ENCODE measurements at regions not wholly inside any gene's neighbourhood (a gene's known extent, or its start where the extent isn't known, plus 50 kb on each side); places are given as distances from the start of the nearest gene placed in this dataset.

DNA sequence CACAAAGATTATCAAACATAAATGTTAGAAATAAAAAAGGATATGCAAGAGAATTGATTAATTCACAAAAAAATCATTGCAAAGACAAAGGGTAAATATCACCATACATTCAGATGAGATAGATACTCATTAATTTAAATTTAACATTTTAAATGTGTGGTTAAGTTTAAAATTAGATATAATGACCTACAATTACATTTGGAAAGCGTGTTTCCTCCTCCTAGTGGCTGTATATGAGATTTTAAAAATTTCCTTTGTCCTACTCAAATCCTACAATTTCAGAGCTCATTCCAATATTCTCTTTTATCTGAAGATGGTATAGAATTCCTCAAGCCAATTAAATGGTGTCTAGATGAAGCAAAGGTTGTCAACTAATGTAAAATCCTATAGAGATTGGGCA, 169.2 kb upstream of the CDH8 start:
- Histone ChIP-seq H2AFZ (ENCODE audit: control insufficient read depth, low read length) (no peak overlapping the region), H3K9me1 (ENCODE audit: control insufficient read depth, extremely low read depth, insufficient read depth, low read length) (no peaks in the 10 kb centered on the region), H3K9ac (ENCODE audit: control insufficient read depth, extremely low read depth, insufficient read depth, low read length) (no peak overlapping the region), H4K20me1 (ENCODE audit: control insufficient read depth, extremely low read depth, insufficient read depth, low read length) (no peaks in the 10 kb centered on the region), H3K79me2 (ENCODE audit: control insufficient read depth, insufficient read depth, low read length) (no peaks in the 10 kb centered on the region), H3K36me3 (ENCODE audit: control insufficient read depth in 2 of 2, extremely low read depth in 1 of 2, insufficient read depth in 2 of 2, low read length in 2 of 2) (no peaks in the 10 kb centered on the region), H3K9me3 (ENCODE audit: control insufficient read depth, low read depth, low read length) (no peaks in the 10 kb centered on the region), H3K4me3 (ENCODE audit: control insufficient read depth in 2 of 3, extremely low read depth in 1 of 3, insufficient read depth in 2 of 3, low read depth in 1 of 3, low read length in 3 of 3) (no peak overlapping the region), H3K4me1 (ENCODE audit: control insufficient read depth, extremely low read depth, insufficient read depth, low read length) (no peaks in the 10 kb centered on the region), H3K27ac (ENCODE audit: control insufficient read depth, insufficient read depth, low read length) (no peak overlapping the region), H3K27me3 (ENCODE audit: control insufficient read depth, extremely low read depth, insufficient read depth, low read length) (no peaks in the 10 kb centered on the region), H3K4me2 (ENCODE audit: control insufficient read depth, extremely low read depth, insufficient read depth, low read depth, low read length) (no peak overlapping the region)
- TF ChIP-seq, protein P1, sequence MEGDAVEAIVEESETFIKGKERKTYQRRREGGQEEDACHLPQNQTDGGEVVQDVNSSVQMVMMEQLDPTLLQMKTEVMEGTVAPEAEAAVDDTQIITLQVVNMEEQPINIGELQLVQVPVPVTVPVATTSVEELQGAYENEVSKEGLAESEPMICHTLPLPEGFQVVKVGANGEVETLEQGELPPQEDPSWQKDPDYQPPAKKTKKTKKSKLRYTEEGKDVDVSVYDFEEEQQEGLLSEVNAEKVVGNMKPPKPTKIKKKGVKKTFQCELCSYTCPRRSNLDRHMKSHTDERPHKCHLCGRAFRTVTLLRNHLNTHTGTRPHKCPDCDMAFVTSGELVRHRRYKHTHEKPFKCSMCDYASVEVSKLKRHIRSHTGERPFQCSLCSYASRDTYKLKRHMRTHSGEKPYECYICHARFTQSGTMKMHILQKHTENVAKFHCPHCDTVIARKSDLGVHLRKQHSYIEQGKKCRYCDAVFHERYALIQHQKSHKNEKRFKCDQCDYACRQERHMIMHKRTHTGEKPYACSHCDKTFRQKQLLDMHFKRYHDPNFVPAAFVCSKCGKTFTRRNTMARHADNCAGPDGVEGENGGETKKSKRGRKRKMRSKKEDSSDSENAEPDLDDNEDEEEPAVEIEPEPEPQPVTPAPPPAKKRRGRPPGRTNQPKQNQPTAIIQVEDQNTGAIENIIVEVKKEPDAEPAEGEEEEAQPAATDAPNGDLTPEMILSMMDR (optimal IDR thresholded peaks at IDR 0.05 in 1 of 3, IDR thresholded peaks at IDR 0.05 in 1 of 3, conservative IDR thresholded peaks at IDR 0.05 in 1 of 3; ENCODE audit: extremely low read depth in 1 of 3, insufficient read depth in 2 of 3, low read length in 3 of 3) = no peak
- no peak for TF ChIP-seq EZH2 (IDR thresholded peaks at IDR 0.05; ENCODE audit: low read length)
- dilution Hi-C loops (cut with MboI; ENCODE audit: extremely low pct_ligation_motif_present, low sequenced_read_pairs) = no loop called here
- DNase-seq (ENCODE audit: low read depth, low spot score) (no peak), FAIRE-seq (no peak)

DNA sequence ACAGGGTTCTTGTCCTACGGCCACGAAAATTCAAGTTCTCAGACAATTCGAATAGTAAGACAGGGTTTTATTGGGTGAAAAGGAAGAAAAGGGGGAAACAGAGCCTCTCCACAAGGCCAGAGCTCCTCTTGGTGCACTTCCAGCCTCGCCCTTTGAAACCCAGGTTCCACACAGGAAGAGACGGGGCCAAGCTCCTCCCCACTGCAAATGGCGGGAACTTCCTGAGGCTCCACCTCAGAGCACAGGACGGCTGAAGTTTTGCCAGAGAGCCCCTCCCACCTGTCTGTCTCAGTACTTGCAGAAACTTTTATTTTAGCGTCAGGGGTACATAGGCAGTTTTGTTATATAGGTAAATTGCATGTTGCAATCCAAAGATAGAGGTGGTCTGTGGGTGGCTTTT, 165.7 kb upstream of the CDH8 start:
- Histone ChIP-seq H3K9ac (ENCODE audit: control insufficient read depth, extremely low read depth, insufficient read depth, low read length) (no peak overlapping the region), H3K36me3 (ENCODE audit: control insufficient read depth in 2 of 2, extremely low read depth in 1 of 2, insufficient read depth in 2 of 2, low read length in 2 of 2) (no peaks in the 10 kb centered on the region), H3K9me1 (ENCODE audit: control insufficient read depth, extremely low read depth, insufficient read depth, low read length) (no peaks in the 10 kb centered on the region), H3K4me2 (ENCODE audit: control insufficient read depth, extremely low read depth, insufficient read depth, low read depth, low read length) (no peak overlapping the region), H2AFZ (ENCODE audit: control insufficient read depth, low read length) (no peak overlapping the region), H3K9me3 (ENCODE audit: control insufficient read depth, low read depth, low read length) (no peaks in the 10 kb centered on the region), H3K27me3 (ENCODE audit: control insufficient read depth, extremely low read depth, insufficient read depth, low read length) (no peaks in the 10 kb centered on the region), H3K79me2 (ENCODE audit: control insufficient read depth, insufficient read depth, low read length) (no peaks in the 10 kb centered on the region), H4K20me1 (ENCODE audit: control insufficient read depth, extremely low read depth, insufficient read depth, low read length) (no peaks in the 10 kb centered on the region), H3K4me1 (ENCODE audit: control insufficient read depth, extremely low read depth, insufficient read depth, low read length) (no peaks in the 10 kb centered on the region), H3K27ac (ENCODE audit: control insufficient read depth, insufficient read depth, low read length) (no peak overlapping the region), H3K4me3 (ENCODE audit: control insufficient read depth in 2 of 3, extremely low read depth in 1 of 3, insufficient read depth in 2 of 3, low read depth in 1 of 3, low read length in 3 of 3) (no peak overlapping the region)
- dilution Hi-C loops (cut with MboI; ENCODE audit: extremely low pct_ligation_motif_present, low sequenced_read_pairs) = no loop called here
- no peak for DNase-seq (ENCODE audit: low read depth, low spot score)
- no peak for TF ChIP-seq EZH2 (IDR thresholded peaks at IDR 0.05; ENCODE audit: low read length)
- TF ChIP-seq, protein P1 (optimal IDR thresholded peaks at IDR 0.05 in 1 of 3, IDR thresholded peaks at IDR 0.05 in 1 of 3, conservative IDR thresholded peaks at IDR 0.05 in 1 of 3; ENCODE audit: extremely low read depth in 1 of 3, insufficient read depth in 2 of 3, low read length in 3 of 3) = no peak
- FAIRE-seq = no peak

Measured in keratinocyte (primary cell).